SK-N-SH (cell line): ENCODE measurements at regions not wholly inside any gene's neighbourhood (a gene's known extent, or its start where the extent isn't known, plus 50 kb on each side); places are given as distances from the start of the nearest gene placed in this dataset.

Experiments
- CTCF ChIA-PET: fragments of 300-600, 350-600 bp; formaldehyde crosslinking; extraction: SDS; loops from one replicate; lab custom pipeline; 2021; lab: Yijun Ruan, JAX
- POLR2A ChIA-PET: fragments of 350-600 bp; sonication (Branson Sonifier 250); formaldehyde crosslinking; extraction: SDS; loops from one replicate; lab custom pipeline; 2020; ENCODE audit warnings: antibody characterized with exemption, inconsistent platforms; lab: Yijun Ruan, JAX
- DNase-seq: peaks from one replicate; pipeline ENCODE4 v3.0.0; 2012
- H2AFZ ChIP-seq: fragments of 200-600 bp; sonication (generic); 2 replicates; pipeline ENCODE4 v1.8.1; 2016; ENCODE audit warnings: antibody characterized with exemption, mild to moderate bottlenecking, low read depth
- H3F3A ChIP-seq: fragments of 200-600 bp; sonication (generic); replicated peaks from 2 replicates; pipeline ENCODE3; 2016; ENCODE audit warnings: antibody characterized with exemption, mild to moderate bottlenecking; ENCODE audit not compliant: insufficient read depth
- H3K27ac ChIP-seq, 2 experiments: fragments of 200-500 bp in 1 of 2; fragments of 200-600 bp in 1 of 2; sonication (Bioruptor generic) in 1 of 2; sonication (generic), shearing (Covaris generic) in 1 of 2; 2 replicates each; pipeline versions ENCODE4 v1.5.1 to v1.6.1; 2014 to 2016; ENCODE audit warnings: low read depth in 2 of 2, inconsistent platforms in 1 of 2, low read length in 1 of 2, mild to moderate bottlenecking in 1 of 2, mixed read lengths in 1 of 2
- H3K27me3 ChIP-seq: fragments of 200-600 bp; sonication (generic), shearing (Covaris generic); 2 replicates; pipeline ENCODE4 v1.6.1; 2016; ENCODE audit warnings: mixed run types; ENCODE audit not compliant: insufficient read depth
- H3K36me3 ChIP-seq, 2 experiments: fragments of 200-500 bp in 1 of 2; fragments of 200-600 bp in 1 of 2; sonication (Bioruptor generic) in 1 of 2; sonication (generic) in 1 of 2; replicated peaks in 1 of 2; 2 replicates each; pipeline versions ENCODE3 to v1.5.1; 2014 to 2016; ENCODE audit warnings: low read length in 1 of 2, mild to moderate bottlenecking in 1 of 2; ENCODE audit not compliant: insufficient read depth in 2 of 2, control insufficient read depth in 1 of 2
- H3K4me1 ChIP-seq, 2 experiments: fragments of 200-500 bp in 1 of 2; fragments of 200-600 bp in 1 of 2; sonication (Bioruptor generic) in 1 of 2; sonication (generic), shearing (Covaris generic) in 1 of 2; 2 replicates each; pipeline versions ENCODE4 v1.5.1 to v1.6.1; 2014 to 2016; ENCODE audit warnings: low read depth in 1 of 2, low read length in 1 of 2, mixed run types in 1 of 2; ENCODE audit not compliant: insufficient read depth in 2 of 2, control insufficient read depth in 1 of 2
- H3K4me2 ChIP-seq: fragments of 200-600 bp; sonication (generic), shearing (Covaris generic); 2 replicates; pipeline ENCODE4 v1.6.1; 2017; ENCODE audit warnings: mixed run types
- H3K4me3 ChIP-seq, 2 experiments: fragments of 200-500 bp in 1 of 2; fragments of 200-600 bp in 1 of 2; sonication (Bioruptor generic) in 1 of 2; sonication (generic), shearing (Covaris generic) in 1 of 2; 2 replicates each; pipeline versions ENCODE4 v1.5.1 to v1.8.1; 2014 to 2016; ENCODE audit warnings: low read depth in 2 of 2, inconsistent platforms in 1 of 2, low read length in 1 of 2, mild to moderate bottlenecking in 1 of 2, mixed read lengths in 1 of 2, moderate library complexity in 1 of 2
- H3K79me2 ChIP-seq: fragments of 200-600 bp; sonication (generic); 2 replicates; pipeline ENCODE4 v1.8.1; 2017; ENCODE audit warnings: mild to moderate bottlenecking; ENCODE audit not compliant: insufficient read depth
- H3K9ac ChIP-seq: fragments of 200-600 bp; sonication (generic); 2 replicates; pipeline ENCODE4 v1.6.1; 2017; ENCODE audit warnings: mixed run types
- H3K9me2 ChIP-seq: fragments of 200-600 bp; sonication (generic); 2 replicates; pipeline ENCODE4 v1.6.1; 2017; ENCODE audit warnings: mixed run types
- H3K9me3 ChIP-seq: fragments of 200-600 bp; sonication (generic); 2 replicates; pipeline ENCODE4 v1.6.1; 2017; ENCODE audit warnings: mixed run types, mild to moderate bottlenecking, moderate library complexity
- H4K20me1 ChIP-seq: fragments of 200-600 bp; sonication (generic); 2 replicates; pipeline ENCODE4 v1.6.1; 2017; ENCODE audit warnings: mild to moderate bottlenecking, mixed run types; ENCODE audit not compliant: insufficient read depth
- CTCF ChIP-seq: fragments of 200-600 bp; sonication (generic); IDR thresholded peaks from 2 replicates; pipeline ENCODE4 v1.6.1; 2017; ENCODE audit warnings: antibody characterized with exemption, mild to moderate bottlenecking, moderate library complexity
- EP300 ChIP-seq, 2 experiments: IDR thresholded peaks; 2 replicates each; pipeline versions ENCODE4 v1.4.0 to v1.6.1; 2012; ENCODE audit warnings: borderline replicate concordance in 1 of 2, low read depth in 1 of 2, low read length in 1 of 2
- FOSL2 ChIP-seq: IDR thresholded peaks from 2 replicates; pipeline ENCODE4 v1.4.0; 2012; ENCODE audit warnings: low read depth, mild to moderate bottlenecking, moderate library complexity, borderline replicate concordance
- FOXJ3 ChIP-seq: sonication (generic); formaldehyde crosslinking; IDR thresholded peaks from 2 replicates; pipeline ENCODE4 v1.5.1; 2020; ENCODE audit warnings: mild to moderate bottlenecking, missing genetic modification reagents
- FOXM1 ChIP-seq: IDR thresholded peaks from 2 replicates; pipeline ENCODE4 v1.4.0; 2012; ENCODE audit warnings: low read depth, mild to moderate bottlenecking
- GABPA ChIP-seq: IDR thresholded peaks from 2 replicates; pipeline ENCODE4 v1.4.0; 2012; ENCODE audit warnings: low read depth, mild to moderate bottlenecking
- JUND ChIP-seq: IDR thresholded peaks from 2 replicates; pipeline ENCODE4 v1.4.0; 2012
- MEF2A ChIP-seq: IDR thresholded peaks from 2 replicates; pipeline ENCODE4 v1.4.0; 2012; ENCODE audit warnings: low read depth, borderline replicate concordance
- MXI1 ChIP-seq: IDR thresholded peaks from 2 replicates; pipeline ENCODE4 v1.6.1; 2012; ENCODE audit warnings: mild to moderate bottlenecking, low read depth, low read length, improper control_type of control experiment
- NRF1 ChIP-seq: IDR thresholded peaks from 2 replicates; pipeline ENCODE4 v1.6.1; 2012; ENCODE audit warnings: low read depth, mild to moderate bottlenecking, low read length
- POLR2AphosphoS5 ChIP-seq: IDR thresholded peaks from 2 replicates; pipeline ENCODE4 v1.6.1; 2012; ENCODE audit warnings: low read depth, low read length
- RAD21 ChIP-seq: IDR thresholded peaks from 2 replicates; pipeline ENCODE4 v1.6.1; 2012; ENCODE audit warnings: mild to moderate bottlenecking, low read length
- RCOR1 ChIP-seq: fragments of 150-350 bp; IDR thresholded peaks from 2 replicates; pipeline ENCODE4 v1.6.1; 2017; ENCODE audit warnings: antibody characterized with exemption, low read length
- SMC3 ChIP-seq: IDR thresholded peaks from 2 replicates; pipeline ENCODE4 v1.6.1; 2012; ENCODE audit warnings: low read depth, low read length, improper control_type of control experiment
- TAF1 ChIP-seq: IDR thresholded peaks from 2 replicates; pipeline ENCODE4 v1.6.1; 2012; ENCODE audit warnings: low read depth, mild to moderate bottlenecking, low read length, moderate library complexity, borderline replicate concordance
- TCF12 ChIP-seq: IDR thresholded peaks from 2 replicates; pipeline ENCODE4 v1.4.0; 2012
- YY1 ChIP-seq: IDR thresholded peaks from 2 replicates; pipeline ENCODE4 v1.4.0; 2012; ENCODE audit warnings: low read depth, mild to moderate bottlenecking
- TF ChIP-seq, protein P1 (sequence below): IDR thresholded peaks from 2 replicates; pipeline ENCODE4 v1.4.0; 2012; ENCODE audit warnings: low read depth
- TF ChIP-seq, protein P2 (sequence below): IDR thresholded peaks from 2 replicates; pipeline ENCODE4 v1.4.0; 2012; ENCODE audit warnings: low read depth, borderline replicate concordance
- TF ChIP-seq, protein P3 (sequence below): IDR thresholded peaks from 2 replicates; pipeline ENCODE4 v1.4.0; 2012; ENCODE audit warnings: low read depth, borderline replicate concordance

- ChIA-PET CTCF (no interaction called here), POLR2A (no interaction called here)
- Histone ChIP-seq H3K4me3 (no peak overlapping the region), H2AFZ (no peak overlapping the region), H3K27ac (no peak overlapping the region), H4K20me1 (no peaks in the 10 kb centered on the region), H3K9me2 (no peaks in the 10 kb centered on the region), H3K9ac (no peak overlapping the region), H3K79me2 (no peaks in the 10 kb centered on the region), H3K36me3 (no peaks in the 10 kb centered on the region), H3K9me3 (no peaks in the 10 kb centered on the region), H3F3A (no peaks in the 10 kb centered on the region), H3K27me3 (no peaks in the 10 kb centered on the region), H3K4me1 (no peaks in the 10 kb centered on the region), H3K4me2 (no peak overlapping the region)
- no peak for DNase-seq
- TF ChIP-seq GABPA = no peak
- no peak for TF ChIP-seq CTCF
- TF ChIP-seq RAD21 = no peak
- TF ChIP-seq POLR2AphosphoS5 = no peak
- TF ChIP-seq YY1 = no peak
- no peak for TF ChIP-seq NRF1
- no peak for TF ChIP-seq FOXM1
- TF ChIP-seq RCOR1 = no peak
- TF ChIP-seq TCF12 = no peak
- TF ChIP-seq FOSL2 = no peak
- TF ChIP-seq MXI1 = no peak
- TF ChIP-seq FOXJ3 = no peak
- TF ChIP-seq, protein P1, sequence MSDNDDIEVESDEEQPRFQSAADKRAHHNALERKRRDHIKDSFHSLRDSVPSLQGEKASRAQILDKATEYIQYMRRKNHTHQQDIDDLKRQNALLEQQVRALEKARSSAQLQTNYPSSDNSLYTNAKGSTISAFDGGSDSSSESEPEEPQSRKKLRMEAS = no peak
- no peak for TF ChIP-seq JUND
- TF ChIP-seq, protein P2, sequence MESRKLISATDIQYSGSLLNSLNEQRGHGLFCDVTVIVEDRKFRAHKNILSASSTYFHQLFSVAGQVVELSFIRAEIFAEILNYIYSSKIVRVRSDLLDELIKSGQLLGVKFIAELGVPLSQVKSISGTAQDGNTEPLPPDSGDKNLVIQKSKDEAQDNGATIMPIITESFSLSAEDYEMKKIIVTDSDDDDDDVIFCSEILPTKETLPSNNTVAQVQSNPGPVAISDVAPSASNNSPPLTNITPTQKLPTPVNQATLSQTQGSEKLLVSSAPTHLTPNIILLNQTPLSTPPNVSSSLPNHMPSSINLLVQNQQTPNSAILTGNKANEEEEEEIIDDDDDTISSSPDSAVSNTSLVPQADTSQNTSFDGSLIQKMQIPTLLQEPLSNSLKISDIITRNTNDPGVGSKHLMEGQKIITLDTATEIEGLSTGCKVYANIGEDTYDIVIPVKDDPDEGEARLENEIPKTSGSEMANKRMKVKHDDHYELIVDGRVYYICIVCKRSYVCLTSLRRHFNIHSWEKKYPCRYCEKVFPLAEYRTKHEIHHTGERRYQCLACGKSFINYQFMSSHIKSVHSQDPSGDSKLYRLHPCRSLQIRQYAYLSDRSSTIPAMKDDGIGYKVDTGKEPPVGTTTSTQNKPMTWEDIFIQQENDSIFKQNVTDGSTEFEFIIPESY = no peak
- TF ChIP-seq, protein P3, sequence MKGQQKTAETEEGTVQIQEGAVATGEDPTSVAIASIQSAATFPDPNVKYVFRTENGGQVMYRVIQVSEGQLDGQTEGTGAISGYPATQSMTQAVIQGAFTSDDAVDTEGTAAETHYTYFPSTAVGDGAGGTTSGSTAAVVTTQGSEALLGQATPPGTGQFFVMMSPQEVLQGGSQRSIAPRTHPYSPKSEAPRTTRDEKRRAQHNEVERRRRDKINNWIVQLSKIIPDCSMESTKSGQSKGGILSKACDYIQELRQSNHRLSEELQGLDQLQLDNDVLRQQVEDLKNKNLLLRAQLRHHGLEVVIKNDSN = no peak
- TF ChIP-seq EP300 (IDR thresholded peaks at IDR 0.05; ENCODE audit: borderline replicate concordance in 1 of 2, low read depth in 1 of 2, low read length in 1 of 2) = no peak
- no peak for TF ChIP-seq MEF2A
- TF ChIP-seq SMC3 = no peak
- no peak for TF ChIP-seq TAF1
Measured at GRCh38 chr18:61108706-61109105, 224.5 kb upstream of the CDH20 start.
